ENCODE measurements at regions not wholly inside any gene's neighbourhood (a gene's known extent, or its start where the extent isn't known, plus 50 kb on each side); places are given as distances from the start of the nearest gene placed in this dataset.

GRCh38 chr7:85638394-85638793, 451.5 kb upstream of the SEMA3D start:
- Histone ChIP-seq H3K36me3 (no peaks in the 10 kb centered on the region), H3K4me1 (no peaks in the 10 kb centered on the region), H3K4me3 (no peak overlapping the region), H3K27me3 (no peaks in the 10 kb centered on the region), H3K27ac (no peak overlapping the region), H3K9me3 (no peaks in the 10 kb centered on the region)
- DNase-seq (no peak), ATAC-seq (no peak)
- intact Hi-C loops (cut with DNase I): no loop called here
- 41 to 66% (median 59%) methylated on average over 1 of the region's 1 CpG for WGBS, 4 donors
- TF ChIP-seq POLR2A (IDR thresholded peaks at IDR 0.05): no peak
- no peak for TF ChIP-seq CTCF (IDR thresholded peaks at IDR 0.05)

GRCh38 chr7:85634951-85635350, 448.1 kb upstream of the SEMA3D start:
- Histone ChIP-seq H3K4me3 (no peak overlapping the region), H3K27ac (no peak overlapping the region), H3K4me1 (peaks cover 0 to 12% (median 0%) of the 10 kb centered on the region in 12 donors), H3K27me3 (no peaks in the 10 kb centered on the region), H3K36me3 (no peaks in the 10 kb centered on the region), H3K9me3 (no peaks in the 10 kb centered on the region)
- 56 to 81% (median 61%) methylated on average over 2 of the region's 2 CpGs for WGBS, 4 donors
- ATAC-seq (no peak), DNase-seq (no peak)
- intact Hi-C loops (cut with DNase I): no loop called here
- TF ChIP-seq POLR2A (IDR thresholded peaks at IDR 0.05): no peak
- no peak for TF ChIP-seq CTCF (IDR thresholded peaks at IDR 0.05)

GRCh38 chr7:85630904-85631600, 444.2 kb upstream of the SEMA3D start:
- Histone ChIP-seq H3K36me3 (no peaks in the 10 kb centered on the region), H3K4me1 (peaks cover 0 to 12% (median 0%) of the 10 kb centered on the region in 12 donors), H3K9me3 (no peaks in the 10 kb centered on the region), H3K27me3 (no peaks in the 10 kb centered on the region), H3K4me3 (no peak overlapping the region), H3K27ac (peak overlapping the region in 1 of 12 donors; percentile 80)
- TF ChIP-seq POLR2A (IDR thresholded peaks at IDR 0.05) (no peak), CTCF (IDR thresholded peaks at IDR 0.05) (no peak)
- 49 to 54% (median 52%) methylated on average over 1 of the region's 1 CpG for WGBS, 4 donors
- DNase-seq (no peak), ATAC-seq (no peak)
- intact Hi-C loops (cut with DNase I): no loop called here

- intact Hi-C loops (cut with DNase I): no loop called here
- Histone ChIP-seq H3K27ac (no peak overlapping the region), H3K36me3 (no peaks in the 10 kb centered on the region), H3K27me3 (no peaks in the 10 kb centered on the region), H3K4me3 (no peak overlapping the region), H3K9me3 (peaks cover 0 to 9% (median 0%) of the 10 kb centered on the region in 12 donors), H3K4me1 (peaks cover 0 to 12% (median 0%) of the 10 kb centered on the region in 12 donors)
- no peak for DNase-seq
- TF ChIP-seq CTCF (IDR thresholded peaks at IDR 0.05) (no peak), POLR2A (IDR thresholded peaks at IDR 0.05) (no peak)
- ATAC-seq: no peak
- WGBS, 4 donors: 86 to 88% (median 87%) methylated on average over 5 of the region's 5 CpGs
Measured at GRCh38 chr7:85627791-85628586, 441.1 kb upstream of the SEMA3D start.

Measured in heart left ventricle (tissue), 16 donors.